H1 (cell line): ENCODE measurements at regions not wholly inside any gene's neighbourhood (a gene's known extent, or its start where the extent isn't known, plus 50 kb on each side); places are given as distances from the start of the nearest gene placed in this dataset.

Experiments
- CBX5 ChIP-seq: fragments of 300-800, 300-1000 bp; sonication (generic); IDR thresholded peaks from 2 replicates; pipeline ENCODE4 v1.7.1; 2016; ENCODE audit warnings: antibody characterized with exemption, low read length, low read depth
- SIX5 ChIP-seq: IDR thresholded peaks from 2 replicates; pipeline ENCODE4 v1.6.1; 2011; ENCODE audit warnings: mild to moderate bottlenecking, low read depth, low read length

DNA sequence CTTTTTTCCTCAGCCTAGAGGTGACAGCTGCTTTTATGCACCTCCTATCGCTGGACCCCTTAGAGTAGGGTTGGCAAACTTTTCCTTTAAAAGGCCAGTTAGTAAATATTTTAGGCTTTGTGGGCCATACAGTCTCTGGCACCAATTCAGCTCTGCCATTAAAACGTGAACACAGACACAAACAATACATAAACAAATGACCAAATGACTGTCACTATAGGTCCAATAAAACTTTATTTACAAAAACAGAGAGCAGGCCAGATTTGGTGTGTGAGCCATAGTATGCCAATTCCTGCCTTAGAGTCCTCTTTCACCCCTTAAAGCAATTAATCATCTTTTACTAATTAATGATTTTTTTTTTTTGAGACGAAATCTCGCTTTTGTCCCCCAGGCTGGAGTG, 61.1 kb upstream of the RPS13 start (continued):
- no peak for TF ChIP-seq CBX5
- TF ChIP-seq SIX5 = no peak
